GM13977 (cell line): ENCODE measurements at regions not wholly inside any gene's neighbourhood (a gene's known extent, or its start where the extent isn't known, plus 50 kb on each side); places are given as distances from the start of the nearest gene placed in this dataset.

ENCODE experiments used
- DNase-seq: peaks from one replicate; pipeline ENCODE4 v3.0.0; 2012; ENCODE audit warnings: low spot score
- CTCF ChIP-seq: IDR thresholded peaks from 2 replicates; pipeline ENCODE4 v1.5.1; 2012; ENCODE audit warnings: mild to moderate bottlenecking, control low read depth; ENCODE audit not compliant: insufficient read depth; ENCODE audit errors: extremely low read depth, missing control alignments
- in situ Hi-C: fragments of 300-500 bp; cut with MboI; formaldehyde crosslinking; loops from one replicate; pipeline ENCODE4 v1.12.0; 2022; ENCODE audit warnings: low sequenced_read_pairs, low pct_unique_long_range_greater_than_20kb, mixed read lengths, inconsistent platforms; ENCODE audit not compliant: unreplicated experiment

GRCh38 chr20:3339571-3339970 is 67.9 kb downstream of the DNAAF9 start:
- no peak for DNase-seq
- in situ Hi-C loops: no loop called here
- no peak for TF ChIP-seq CTCF

- in situ Hi-C loops: no loop called here
- no peak for TF ChIP-seq CTCF
- DNase-seq: no peak
Measured at GRCh38 chr20:3339076-3339475, 68.4 kb downstream of the DNAAF9 start.

GRCh38 chr20:3334156-3334943 is 73.1 kb downstream of the DNAAF9 start:
- in situ Hi-C loops: no loop called here
- DNase-seq: no peak
- no peak for TF ChIP-seq CTCF

- peak; percentile 22 for TF ChIP-seq CTCF
- in situ Hi-C loops: no loop called here
- no peak for DNase-seq
Measured at GRCh38 chr20:3330046-3330741, 77.3 kb downstream of the DNAAF9 start.

GRCh38 chr20:3328501-3328900 is 79.0 kb downstream of the DNAAF9 start:
- no peak for TF ChIP-seq CTCF
- no peak for DNase-seq
- in situ Hi-C loops: no loop called here

- in situ Hi-C loops: no loop called here
- no peak for DNase-seq
- TF ChIP-seq CTCF: no peak
Measured at GRCh38 chr20:3326779-3327521, 80.5 kb downstream of the DNAAF9 start.
